Effector memory CD4-positive, alpha-beta T cell (primary cell): ENCODE measurements at regions not wholly inside any gene's neighbourhood (a gene's known extent, or its start where the extent isn't known, plus 50 kb on each side); places are given as distances from the start of the nearest gene placed in this dataset.
A peak's percentile ranks its signal among the peaks of the same experiment; 100 is the strongest.

Experiments
- DNase-seq, 3 donors: peaks; one replicate each; pipeline ENCODE4 v3.0.0-alpha.2; 2020
- H3K27ac ChIP-seq: 2 replicates; pipeline ENCODE4 v1.7.0; 2013; ENCODE audit warnings: mild to moderate bottlenecking, low read length, moderate library complexity; ENCODE audit not compliant: insufficient read depth, poor library complexity, severe bottlenecking
- H3K27me3 ChIP-seq: replicated peaks from 2 replicates; pipeline ENCODE4 v1.7.0; 2013; ENCODE audit warnings: mild to moderate bottlenecking, low read length; ENCODE audit not compliant: insufficient read depth, control insufficient read depth, poor library complexity, severe bottlenecking
- H3K36me3 ChIP-seq: 2 replicates; pipeline ENCODE4 v1.7.0; 2013; ENCODE audit warnings: mild to moderate bottlenecking, low read length, moderate library complexity; ENCODE audit not compliant: control insufficient read depth, insufficient read depth
- H3K4me1 ChIP-seq: 2 replicates; pipeline ENCODE4 v1.7.0; 2013; ENCODE audit warnings: low read length, mild to moderate bottlenecking; ENCODE audit not compliant: control insufficient read depth, insufficient read depth, poor library complexity, severe bottlenecking
- H3K4me3 ChIP-seq: 2 replicates; pipeline ENCODE4 v1.7.0; 2013; ENCODE audit warnings: low read length, low read depth, mild to moderate bottlenecking; ENCODE audit not compliant: insufficient read depth, poor library complexity, severe bottlenecking
- H3K9me3 ChIP-seq: 2 replicates; pipeline ENCODE4 v1.7.0; 2013; ENCODE audit warnings: mild to moderate bottlenecking, low read length, moderate library complexity; ENCODE audit not compliant: control insufficient read depth

- no peak for DNase-seq
- H3K27me3 ChIP-seq, result no peaks in the 10 kb centered on the region
- H3K36me3 ChIP-seq, result no peaks in the 10 kb centered on the region
- peak overlapping the region; percentile 15 for H3K27ac ChIP-seq
- H3K4me1 ChIP-seq, result peaks cover 27% of the 10 kb centered on the region
- H3K4me3 ChIP-seq, result no peak overlapping the region
- H3K9me3 ChIP-seq, result no peaks in the 10 kb centered on the region
Measured at GRCh38 chr1:226799634-226800281, 60.7 kb upstream of the ITPKB start.

DNA sequence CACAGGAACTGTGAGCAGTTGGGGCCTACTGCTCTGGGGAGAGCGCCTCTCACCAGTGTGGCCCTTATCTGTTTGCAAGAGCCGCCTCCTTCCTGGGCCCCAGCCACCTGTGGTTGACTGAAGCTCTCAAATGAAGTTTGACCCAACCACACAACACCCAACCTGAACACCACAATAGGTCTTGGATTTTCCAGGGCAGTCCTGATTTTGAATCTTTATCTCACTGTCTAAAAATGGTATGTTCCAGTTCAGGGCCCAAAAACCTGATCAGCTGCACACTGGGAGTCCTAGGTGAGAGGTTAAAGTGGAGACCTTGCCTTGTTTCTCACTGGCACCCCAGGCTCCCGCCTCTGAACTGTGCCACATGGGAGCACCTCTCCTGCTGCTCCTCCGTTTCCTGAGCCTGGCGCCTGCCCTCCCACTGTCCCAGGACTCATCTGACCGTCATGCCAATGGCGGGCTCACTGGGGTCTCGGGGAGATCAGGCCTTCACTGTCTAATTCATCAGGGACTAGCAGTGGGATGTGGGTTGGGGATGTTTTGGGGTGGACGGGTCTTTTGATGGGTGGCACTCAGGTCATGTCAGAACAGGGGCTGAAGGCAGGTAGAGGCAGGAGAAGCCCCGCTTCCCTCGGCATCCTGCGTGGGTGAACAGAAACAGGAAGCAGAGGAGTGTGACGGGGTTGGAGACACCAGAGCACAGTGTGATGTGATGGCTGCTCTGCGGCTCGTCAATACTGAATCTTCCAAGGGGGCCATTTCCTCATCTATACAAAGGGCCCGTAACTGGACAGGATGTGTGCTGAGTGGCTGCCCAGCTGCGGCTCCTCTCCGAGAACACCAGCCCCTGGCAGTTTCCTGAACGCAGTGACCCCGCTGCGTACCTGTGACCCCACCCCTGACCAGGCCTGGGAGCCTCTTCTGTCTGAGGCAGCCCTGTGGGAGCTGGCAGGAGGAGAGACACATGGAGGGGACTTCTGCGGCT is 59.6 kb upstream of the ITPKB start:
- Histone ChIP-seq H3K4me3 (peak overlapping the region; percentile 25), H3K27me3 (no peaks in the 10 kb centered on the region), H3K27ac (peak overlapping the region; percentile 74), H3K9me3 (no peaks in the 10 kb centered on the region), H3K36me3 (no peaks in the 10 kb centered on the region), H3K4me1 (peaks cover 27% of the 10 kb centered on the region)
- peak; percentile 36 to 49 (median 47) for DNase-seq

GRCh38 chr1:226797151-226797550 is 58.1 kb upstream of the ITPKB start:
- Histone ChIP-seq H3K36me3 (no peaks in the 10 kb centered on the region), H3K4me3 (no peak overlapping the region), H3K4me1 (peaks cover 27% of the 10 kb centered on the region), H3K9me3 (no peaks in the 10 kb centered on the region), H3K27ac (no peak overlapping the region), H3K27me3 (no peaks in the 10 kb centered on the region)
- no peak for DNase-seq

- Histone ChIP-seq H3K9me3 (no peaks in the 10 kb centered on the region), H3K36me3 (no peaks in the 10 kb centered on the region), H3K4me3 (no peak overlapping the region), H3K27me3 (no peaks in the 10 kb centered on the region), H3K27ac (no peak overlapping the region), H3K4me1 (peaks cover 13% of the 10 kb centered on the region)
- DNase-seq, result no peak
Measured at GRCh38 chr1:226793620-226794276, 54.7 kb upstream of the ITPKB start.

- H3K27ac ChIP-seq, result no peak overlapping the region
- no peaks in the 10 kb centered on the region for H3K27me3 ChIP-seq
- H3K9me3 ChIP-seq, result no peaks in the 10 kb centered on the region
- no peak overlapping the region for H3K4me3 ChIP-seq
- peaks cover 4% of the 10 kb centered on the region for H3K4me1 ChIP-seq
- no peaks in the 10 kb centered on the region for H3K36me3 ChIP-seq
- DNase-seq, result no peak
Measured at GRCh38 chr1:226792368-226792767, 53.3 kb upstream of the ITPKB start.

GRCh38 chr1:226790545-226791181 is 51.6 kb upstream of the ITPKB start:
- Histone ChIP-seq H3K4me3 (no peak overlapping the region), H3K27me3 (no peaks in the 10 kb centered on the region), H3K4me1 (no peaks in the 10 kb centered on the region), H3K36me3 (no peaks in the 10 kb centered on the region), H3K9me3 (no peaks in the 10 kb centered on the region), H3K27ac (no peak overlapping the region)
- no peak for DNase-seq

DNA sequence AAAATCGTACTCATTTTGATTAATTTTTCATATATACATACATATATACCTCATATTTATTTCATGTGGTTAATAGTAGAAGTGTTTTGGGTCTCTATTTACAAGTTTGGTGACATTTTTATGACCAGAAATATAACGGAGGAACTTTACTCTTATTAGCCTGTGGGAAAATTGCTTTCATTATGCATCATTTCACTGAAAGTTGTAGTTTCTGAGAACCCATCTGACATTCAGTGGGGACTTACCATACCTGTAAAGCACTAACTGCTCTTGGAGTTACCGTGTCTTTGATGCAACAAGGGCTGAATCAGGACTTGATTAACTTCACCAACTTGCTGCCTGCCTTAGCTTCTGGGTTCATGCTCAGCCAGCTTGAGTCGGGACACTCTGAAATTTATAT is 49.9 kb upstream of the ITPKB start:
- no peaks in the 10 kb centered on the region for H3K9me3 ChIP-seq
- no peaks in the 10 kb centered on the region for H3K36me3 ChIP-seq
- H3K27ac ChIP-seq, result no peak overlapping the region
- H3K27me3 ChIP-seq, result no peaks in the 10 kb centered on the region
- no peak overlapping the region for H3K4me3 ChIP-seq
- no peaks in the 10 kb centered on the region for H3K4me1 ChIP-seq
- DNase-seq, result no peak
